Germinal center (tissue), 1 donor: ENCODE measurements at regions not wholly inside any gene's neighbourhood (a gene's known extent, or its start where the extent isn't known, plus 50 kb on each side); places are given as distances from the start of the nearest gene placed in this dataset.

Experiments used
- DNase-seq: peaks from one replicate; pipeline ENCODE4 v3.0.0; 2012; ENCODE audit warnings: mixed read lengths, low spot score

DNA sequence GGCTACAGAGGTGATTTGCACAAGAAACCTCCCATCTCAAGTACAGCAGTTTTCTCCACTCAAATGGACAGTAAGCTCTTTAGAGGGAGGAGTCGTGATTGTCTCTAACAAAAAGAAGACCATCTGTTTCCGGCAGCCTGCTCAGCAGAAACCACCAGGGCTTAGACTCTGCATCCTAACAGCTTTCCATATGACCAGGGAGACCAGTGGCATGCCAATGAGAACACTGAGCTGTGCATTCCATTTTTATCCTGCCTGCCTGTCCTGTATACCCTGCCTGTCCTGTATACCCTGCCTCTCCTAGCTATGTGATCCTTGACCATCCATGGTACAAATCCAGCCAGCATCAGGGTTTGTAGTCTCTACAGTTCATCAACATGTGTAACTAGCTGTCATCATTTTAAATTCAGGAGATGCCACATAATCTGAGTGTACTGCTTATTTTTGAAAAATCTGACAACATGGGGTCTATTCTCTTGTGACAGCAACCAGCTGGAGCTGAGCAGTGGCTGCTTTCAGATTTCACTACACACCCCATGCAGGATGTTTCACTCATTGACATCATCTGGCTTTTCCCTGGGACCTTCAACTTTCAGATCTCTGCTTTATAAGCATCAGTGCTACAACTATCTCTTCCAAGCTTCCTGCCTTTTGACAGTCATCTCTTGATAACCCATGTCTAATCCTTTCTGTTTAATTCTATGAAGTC lies 50.5 kb upstream of the POU2AF2 start:
- DNase-seq: no peak

DNA sequence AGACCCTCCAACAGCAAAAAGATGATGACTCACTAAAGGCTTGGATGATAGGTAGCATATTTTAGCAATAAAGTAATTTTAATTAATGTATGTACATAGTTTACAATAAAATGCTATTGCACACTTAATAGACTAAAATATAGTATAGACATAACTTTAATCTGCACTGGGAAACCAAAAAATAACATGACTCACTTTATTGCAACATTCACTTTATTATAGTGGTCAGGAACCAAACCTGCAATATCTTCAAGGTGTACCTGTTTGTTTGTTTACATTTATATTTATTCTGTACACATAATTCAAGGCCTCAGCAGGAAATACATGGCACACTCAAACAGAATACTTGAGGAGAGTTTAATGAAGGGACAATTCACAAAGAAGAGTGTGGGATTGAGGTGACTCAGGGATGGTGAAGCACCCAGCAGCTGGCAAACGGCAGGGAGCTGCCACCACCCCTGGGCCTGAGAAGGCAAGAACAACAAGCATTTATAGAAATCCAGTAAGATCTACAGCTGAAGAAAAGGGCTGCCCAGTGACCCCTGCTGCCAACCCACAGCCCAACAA lies 51.5 kb upstream of the POU2AF2 start:
- DNase-seq: no peak

DNA sequence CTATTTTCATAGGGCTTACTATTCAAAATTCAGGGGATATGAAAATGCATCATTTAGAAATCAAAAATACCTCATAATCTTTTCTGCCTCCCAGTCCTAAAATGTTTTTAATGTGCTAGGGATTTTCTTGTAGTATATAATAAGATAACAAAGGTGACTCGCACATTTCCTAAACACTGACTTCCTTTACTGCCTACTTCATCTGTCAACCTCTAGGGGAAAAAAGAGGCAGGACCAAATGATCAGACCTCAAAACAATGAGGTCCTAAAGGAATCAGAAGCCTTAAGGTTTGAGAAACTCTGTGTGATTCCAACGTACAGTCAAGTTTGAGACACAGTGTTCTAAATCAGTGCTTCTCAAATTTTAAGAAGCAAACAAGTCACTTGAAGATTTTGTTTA lies 56.1 kb upstream of the POU2AF2 start:
- no peak for DNase-seq

DNA sequence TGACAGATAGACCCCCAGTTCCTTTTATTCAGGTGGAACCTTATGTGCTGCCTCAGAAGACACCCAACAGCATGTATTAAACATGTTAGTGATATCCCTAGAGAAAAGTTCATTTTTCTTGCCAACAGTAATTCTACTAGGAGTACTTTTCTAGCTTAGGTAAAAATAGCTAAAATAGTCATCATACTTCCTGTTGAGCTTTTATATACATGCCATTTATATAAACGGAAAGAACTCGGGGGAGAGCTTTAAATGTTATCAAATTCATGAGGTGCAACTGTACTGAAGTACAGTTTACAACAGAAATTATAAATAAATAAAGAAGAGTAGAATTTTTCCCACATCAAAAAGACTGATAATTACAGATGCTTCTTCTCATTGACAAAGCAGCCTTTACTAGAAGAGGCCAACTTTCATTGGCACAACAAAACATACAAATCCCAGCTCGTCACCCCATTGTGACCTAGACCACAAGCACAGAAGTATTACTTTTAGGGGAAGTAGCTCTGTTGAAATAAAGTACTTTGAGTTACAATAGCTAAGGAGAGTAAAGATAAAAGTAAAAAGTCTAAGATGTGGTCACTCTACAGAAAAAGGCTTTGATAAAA lies 59.1 kb upstream of the POU2AF2 start:
- DNase-seq: peak; percentile 25

DNA sequence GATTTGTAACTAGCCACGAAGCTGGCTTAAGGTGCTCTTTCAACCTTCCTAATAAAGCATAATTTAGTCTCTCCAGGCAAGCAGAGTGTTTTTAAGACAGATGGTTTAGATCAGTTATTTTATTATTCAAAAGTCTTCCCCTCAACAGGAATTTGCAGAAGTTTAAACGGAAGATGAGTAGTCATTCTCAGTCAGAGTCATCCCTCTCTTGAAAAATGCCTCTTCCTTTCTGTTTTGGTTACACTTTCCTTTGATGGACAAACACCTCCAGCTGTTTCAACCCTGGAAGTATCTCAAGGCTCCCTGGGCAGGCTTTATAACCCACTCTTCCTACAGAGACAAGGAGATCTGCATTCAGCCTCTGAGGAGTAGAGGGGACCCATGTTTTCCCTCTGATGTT lies 60.3 kb upstream of the POU2AF2 start:
- DNase-seq: no peak

DNA sequence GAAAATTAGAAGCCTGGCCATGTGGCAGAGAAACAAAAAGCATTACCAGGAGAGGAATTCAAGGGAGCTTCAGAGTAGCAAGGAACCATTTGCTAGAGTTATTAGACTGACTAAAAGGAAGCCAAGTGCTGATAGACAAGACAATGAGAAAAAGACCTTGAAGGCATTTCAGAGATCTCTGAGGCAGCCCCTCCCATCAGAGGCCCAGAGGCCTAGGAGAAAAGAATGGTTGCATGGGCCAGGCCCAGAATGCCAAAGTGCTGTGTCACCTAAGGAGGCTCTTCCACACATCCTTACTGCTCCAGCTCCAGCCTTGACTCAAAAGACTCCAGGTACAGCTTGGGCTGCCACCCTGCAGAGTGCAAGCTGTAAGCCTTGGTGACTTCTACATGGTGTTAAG lies 61.8 kb upstream of the POU2AF2 start:
- DNase-seq: no peak

DNA sequence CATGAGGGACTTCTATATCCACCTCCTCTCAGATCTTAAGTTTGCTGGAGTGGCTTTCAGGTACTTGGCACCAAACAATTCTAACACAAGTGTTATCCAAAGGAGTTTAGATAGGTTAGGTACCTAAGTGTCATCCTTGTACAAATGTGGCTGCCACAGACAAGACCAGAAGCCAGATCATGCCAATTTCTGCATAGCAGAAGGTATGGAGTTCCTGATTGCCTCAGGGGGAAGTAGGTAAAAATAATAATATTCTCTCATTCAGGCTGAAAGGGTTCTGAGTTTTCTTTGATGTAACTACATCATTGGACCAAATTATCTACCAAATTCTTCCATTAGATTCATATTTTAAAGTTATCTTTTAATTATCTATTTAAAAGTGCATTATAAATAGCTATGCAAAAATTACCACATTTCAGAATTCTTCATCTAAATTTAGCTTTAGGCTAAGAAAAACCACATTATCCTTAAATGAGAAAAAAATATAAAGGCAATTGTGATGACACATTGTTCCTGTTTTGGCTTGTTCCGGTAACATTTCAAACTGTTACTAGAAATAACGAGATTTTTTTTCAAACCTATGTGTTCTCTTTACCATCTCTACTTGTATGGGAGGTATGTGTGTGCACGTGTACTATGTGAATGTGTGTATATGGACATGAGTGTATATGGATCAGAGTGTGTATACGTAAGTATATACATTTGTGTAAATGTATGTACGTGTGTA lies 66.2 kb upstream of the POU2AF2 start:
- DNase-seq: no peak

DNA sequence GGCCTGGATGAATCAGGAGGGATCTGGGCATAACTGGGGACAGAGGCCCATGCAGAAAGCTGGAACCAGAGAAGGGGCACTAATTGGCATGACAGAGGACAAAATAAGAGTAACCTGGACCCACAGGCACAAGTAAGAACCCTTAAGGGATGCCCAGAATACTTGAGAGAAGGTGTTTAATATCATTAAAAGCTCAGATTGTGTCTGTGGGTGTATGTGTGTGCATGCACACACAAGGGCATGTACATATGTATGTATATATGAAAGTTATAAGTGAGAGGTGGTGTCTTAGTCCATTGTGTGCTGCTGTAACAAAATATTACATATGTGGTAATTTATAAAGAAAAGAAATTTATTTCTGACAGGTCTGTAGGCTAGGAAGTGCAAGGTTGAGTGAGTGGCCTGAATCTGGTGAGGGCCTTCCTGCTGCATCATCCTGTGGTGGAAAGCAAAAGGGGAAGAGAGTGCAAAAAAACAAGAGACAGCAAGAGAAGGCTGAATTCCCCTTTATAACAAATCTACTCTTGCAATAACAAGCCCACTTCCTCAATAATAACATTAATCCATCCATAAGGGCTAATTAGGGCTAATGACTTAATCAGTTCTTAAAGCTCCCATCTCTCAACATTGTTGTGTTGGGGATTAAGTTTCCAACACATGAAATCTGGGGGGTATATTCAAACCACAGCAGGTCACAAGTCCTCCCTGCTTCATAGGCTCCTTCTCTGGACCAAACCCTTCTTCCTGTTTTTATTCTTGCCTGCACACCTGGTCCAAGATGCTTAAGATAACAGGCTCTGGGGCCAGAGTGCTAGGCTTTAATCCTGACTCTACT lies 68.3 kb upstream of the POU2AF2 start:
- DNase-seq: peak; percentile 65

DNA sequence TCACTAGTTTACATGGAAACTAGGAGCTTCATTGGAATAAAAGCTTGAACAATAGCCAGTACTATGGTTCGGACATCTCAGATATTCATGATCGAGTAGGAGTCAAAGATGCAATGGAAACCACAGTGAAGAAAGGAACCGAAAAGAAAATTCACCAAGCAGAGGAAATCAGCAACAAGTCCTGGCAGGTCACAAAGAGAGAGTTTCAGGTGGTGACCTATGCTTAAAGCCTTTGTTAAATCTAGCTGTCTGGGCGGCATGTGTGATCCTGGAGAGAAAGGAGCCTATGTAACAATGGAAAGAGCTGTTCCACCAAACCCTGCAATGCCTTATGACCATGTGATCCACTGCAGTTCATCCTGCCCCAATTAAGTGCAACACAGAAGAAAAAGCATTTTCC lies 68.9 kb upstream of the POU2AF2 start:
- no peak for DNase-seq

DNA sequence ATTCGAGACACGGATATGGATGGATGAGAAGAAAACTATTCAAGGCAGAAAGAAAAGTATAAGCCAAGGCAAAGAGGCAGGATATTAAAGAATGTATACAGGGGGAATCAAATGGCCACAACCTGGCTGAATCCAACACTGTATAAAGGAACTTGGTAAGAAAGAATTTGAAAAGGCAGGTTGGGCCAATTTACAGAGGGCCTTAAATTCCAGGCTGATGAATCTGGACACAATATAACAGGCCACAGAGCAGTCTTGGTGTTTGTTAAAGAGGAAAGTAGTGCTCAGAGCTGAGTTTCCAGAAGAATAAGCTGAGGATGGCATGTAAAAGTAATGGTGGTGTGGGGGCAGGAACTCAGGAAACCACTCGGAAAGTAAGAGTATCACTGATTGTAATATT lies 72.3 kb upstream of the POU2AF2 start:
- DNase-seq: no peak

DNA sequence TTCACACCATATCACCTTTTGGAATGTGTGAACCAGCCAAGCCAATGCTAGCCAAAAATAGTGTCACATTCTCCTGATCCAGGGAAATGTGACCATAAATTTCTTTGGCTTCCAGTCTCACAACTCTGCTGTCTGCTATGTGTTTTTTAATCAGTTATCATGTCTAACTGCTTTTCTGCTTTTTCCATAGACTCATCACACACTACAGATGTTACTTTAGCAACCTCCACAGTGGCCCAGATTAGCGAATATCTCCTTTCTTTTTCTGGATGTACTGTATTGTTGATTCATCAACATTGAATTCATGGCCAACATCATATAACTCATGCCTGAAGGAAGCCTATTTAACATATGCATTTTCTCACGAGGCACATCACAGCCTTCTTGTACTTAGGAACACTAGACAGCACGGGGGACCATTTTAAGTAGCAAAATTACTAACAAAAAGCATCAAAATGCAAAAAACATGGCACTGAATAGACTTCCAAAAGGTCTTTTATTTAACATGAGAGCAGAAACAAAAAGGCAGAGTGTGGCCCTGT lies 73.1 kb upstream of the POU2AF2 start:
- DNase-seq: no peak

DNA sequence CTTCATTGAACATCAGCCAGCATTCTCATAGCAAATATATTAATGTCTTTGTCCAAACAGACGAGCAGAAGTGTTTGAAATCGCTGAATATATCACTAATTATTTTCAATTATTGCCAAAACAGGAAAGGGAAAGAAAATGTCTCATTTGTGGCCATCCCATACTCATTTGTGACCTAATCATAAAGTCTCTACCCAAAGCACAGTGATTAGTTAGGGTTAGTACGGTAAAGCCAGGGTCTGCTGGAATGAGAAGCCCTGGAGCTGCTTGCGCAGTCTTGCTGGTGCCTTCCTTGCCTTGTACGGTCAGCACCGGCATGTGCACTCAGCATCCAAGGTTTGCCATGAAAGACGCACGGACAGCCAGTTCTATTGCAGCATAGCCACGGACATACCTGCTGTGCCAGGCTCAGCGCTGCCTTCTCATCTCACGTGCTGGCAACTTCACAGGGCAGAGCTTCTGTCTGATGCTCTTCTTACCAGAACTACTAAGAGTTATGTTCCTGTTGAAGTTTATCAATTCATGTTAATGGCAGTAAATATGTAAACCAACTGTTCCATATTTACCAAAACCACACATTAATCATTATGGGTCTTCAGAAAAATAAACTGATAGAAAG lies 74.7 kb upstream of the POU2AF2 start:
- DNase-seq: no peak

DNA sequence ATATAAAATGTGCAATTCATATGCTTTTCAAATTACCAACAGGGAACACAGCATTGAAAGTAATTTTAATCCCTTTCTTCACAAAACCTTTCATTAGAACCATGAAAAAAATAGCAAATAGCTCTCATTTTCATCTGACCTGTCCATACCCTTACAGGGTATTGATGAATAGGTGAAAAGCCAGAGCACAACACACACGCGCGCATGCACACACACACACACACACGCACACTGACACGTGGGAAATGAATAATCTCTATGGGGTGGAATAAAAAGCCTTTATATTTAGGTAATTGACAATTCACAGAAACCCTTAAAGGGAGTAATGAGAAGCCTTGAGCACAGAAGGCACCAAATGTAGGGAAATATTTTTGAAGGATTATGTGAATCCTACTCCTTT lies 76.2 kb upstream of the POU2AF2 start:
- no peak for DNase-seq

DNA sequence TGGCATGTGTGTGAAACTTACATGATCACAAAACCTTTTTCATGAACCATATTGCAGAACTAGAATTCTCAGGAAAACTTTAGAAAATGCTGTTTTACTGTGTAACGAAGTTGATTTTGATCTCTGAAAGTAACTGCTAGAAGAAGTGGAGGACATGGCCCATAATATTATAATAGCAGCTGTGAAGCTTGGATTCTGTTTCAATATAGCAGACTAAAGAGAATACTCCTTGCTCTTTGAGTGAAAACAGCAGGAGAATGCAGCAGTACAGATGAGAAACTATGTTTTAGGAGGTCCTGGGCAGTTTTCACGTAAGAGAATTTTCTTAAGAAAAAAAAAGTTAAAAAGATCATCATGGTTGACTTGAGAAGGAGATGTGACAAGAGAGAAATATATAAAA lies 76.7 kb upstream of the POU2AF2 start:
- no peak for DNase-seq

DNA sequence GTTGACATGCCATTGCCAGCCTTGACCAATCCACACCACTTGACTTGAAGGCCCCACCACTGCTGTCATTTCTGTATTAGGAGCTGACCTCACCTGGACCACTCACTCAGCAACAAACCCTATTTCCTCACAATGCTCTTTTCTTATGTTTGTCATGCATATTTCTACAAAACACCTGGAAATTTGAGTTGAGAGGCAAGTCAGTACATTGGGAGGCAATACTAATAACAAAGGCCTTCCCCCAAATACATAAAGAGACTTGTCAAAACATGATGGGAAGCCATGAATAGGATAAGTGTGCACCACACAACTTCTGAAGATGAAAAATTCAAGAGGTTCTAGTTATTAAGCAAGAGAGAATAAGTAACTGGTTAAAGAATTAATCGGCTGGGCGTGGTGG lies 77.9 kb upstream of the POU2AF2 start:
- DNase-seq: no peak

DNA sequence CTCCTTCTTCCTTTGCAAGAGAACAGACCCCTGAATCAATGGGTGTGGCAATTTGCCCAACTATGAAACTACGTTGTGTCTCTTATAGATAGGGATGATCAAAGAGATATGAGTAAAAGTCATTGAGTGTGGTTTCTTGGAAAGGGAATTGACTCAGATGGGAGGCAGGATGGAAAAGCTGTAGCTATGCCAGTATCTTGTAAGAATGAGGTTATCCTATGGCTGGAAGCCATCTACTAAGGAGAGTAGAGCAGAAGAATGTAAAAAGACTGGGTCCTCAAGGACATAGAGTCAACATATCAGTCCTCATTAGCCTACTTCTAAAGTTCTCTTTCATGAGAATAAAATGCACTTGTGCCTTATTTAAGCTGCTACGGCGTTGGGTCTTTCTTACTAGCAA lies 78.9 kb upstream of the POU2AF2 start:
- no peak for DNase-seq

DNA sequence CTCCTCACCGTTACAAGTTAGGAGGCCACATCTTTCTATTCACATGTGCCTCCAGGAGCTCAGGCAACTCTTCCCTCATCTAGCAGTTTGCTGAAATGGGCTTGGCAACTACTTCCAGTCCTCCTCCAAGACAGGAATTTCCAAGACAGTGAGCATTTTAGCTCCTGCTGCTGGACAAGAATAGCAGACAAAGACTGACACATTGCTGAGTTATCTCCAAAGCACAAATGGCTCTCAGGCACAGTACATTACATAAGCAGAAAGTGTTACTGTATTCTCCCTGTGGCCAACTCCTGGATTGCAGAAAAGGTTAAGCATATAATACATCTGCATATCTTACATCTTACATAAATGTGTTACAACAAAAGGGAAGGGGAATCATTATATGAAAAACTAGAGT lies 83.2 kb upstream of the POU2AF2 start:
- DNase-seq: no peak

DNA sequence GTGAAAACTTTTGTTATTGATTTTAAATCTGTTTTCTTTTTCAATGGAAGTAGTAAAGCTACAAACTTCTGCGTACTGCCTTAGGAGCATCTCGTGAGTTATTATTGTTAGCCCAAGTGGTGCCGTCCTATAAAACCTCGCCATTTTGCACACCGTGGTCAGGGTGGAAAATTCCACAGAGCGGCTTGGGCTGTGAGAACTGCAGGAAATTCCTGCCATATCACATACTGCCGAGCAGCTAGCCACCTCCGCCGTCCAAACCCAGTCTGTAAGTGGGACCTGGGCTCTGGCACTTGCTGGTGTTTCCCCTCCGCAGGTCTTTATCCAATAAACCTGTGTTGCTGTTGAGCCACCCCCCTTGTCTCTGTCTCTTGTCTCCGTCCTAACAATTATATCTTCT lies 88.0 kb upstream of the POU2AF2 start:
- no peak for DNase-seq

DNA sequence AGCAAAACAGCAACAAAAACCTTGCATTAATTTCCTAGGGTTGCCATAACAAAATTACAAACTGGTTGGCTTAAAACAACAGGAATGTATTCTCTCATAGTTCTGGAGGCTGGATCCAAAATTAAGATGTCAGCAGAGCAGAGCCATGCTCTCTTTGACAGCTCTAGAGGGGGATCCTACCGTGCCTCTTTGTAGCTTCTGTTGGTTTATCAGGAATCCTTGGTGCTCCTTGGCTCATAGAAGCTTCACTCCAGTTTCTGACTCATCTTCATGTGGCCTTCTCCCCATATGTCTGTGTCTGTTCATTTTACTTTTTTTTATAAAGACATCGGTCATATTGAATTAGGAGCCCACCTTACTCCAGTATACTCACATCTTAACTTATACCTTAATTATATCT lies 90.5 kb upstream of the POU2AF2 start:
- no peak for DNase-seq

DNA sequence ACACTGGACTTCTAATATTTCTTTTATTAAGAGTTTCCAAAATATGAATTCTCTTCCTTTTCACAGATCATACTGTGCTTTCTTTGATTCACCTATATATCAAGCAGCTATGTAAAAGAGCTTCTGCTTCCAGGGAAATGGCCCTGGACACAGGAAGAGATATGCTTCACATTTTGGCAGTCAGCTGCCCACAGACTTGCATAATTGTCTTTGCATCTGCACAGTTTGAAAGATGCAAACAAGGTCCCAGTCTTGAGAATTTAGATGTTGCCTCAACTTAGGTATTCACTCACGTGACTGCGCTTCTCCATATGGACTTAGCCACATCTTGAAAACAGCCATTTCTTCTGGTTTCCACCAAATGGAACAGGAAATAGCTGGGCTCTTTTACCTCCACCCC lies 92.3 kb upstream of the POU2AF2 start:
- no peak for DNase-seq

DNA sequence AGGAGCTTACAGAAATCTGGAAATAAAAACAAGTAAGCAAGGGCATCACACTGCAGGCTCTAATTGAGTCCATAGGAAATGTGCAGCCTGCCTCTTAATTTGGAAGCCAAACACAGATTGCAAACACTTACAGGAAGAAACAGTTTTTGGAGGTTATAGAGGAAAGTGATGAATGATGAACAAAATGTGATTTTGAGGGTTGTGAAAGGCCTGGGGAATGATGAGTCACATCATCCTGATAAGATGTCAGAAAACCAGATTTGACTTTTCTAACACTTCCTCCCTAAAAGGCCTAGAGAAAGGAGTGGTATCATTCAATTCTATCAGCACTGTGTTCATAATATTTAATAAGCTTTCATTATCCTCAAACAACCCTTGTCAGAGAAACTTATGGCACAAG lies 96.6 kb upstream of the POU2AF2 start:
- DNase-seq: no peak

DNA sequence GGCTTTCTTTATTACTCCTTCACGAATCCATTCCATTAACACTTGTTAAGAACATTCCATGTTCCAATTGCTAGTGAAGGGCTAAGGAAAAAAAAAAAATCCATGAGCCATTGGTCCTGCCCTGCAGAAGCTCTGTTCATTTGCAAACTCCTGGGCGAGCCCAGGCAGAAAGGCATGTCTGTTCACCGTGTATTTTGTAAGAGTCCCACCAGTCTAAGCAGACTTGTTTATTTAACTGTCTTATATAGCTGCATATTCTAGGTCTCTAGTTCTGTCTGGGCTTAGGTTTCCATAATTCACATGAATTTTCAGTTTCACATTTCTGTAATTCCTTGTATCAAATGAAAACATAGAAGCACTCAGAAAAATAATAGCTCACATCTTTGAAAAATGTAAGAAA lies 97.4 kb upstream of the POU2AF2 start:
- DNase-seq: no peak
